ENCODE measurements at regions not wholly inside any gene's neighbourhood (a gene's known extent, or its start where the extent isn't known, plus 50 kb on each side); places are given as distances from the start of the nearest gene placed in this dataset.
A peak's percentile ranks its signal among the peaks of the same experiment; 100 is the strongest.
"Not testable (repeated sequence)": the region's sequence is repeated elsewhere in the genome, so short reads cannot be mapped to it uniquely, and the experiment has no call there.

DNA sequence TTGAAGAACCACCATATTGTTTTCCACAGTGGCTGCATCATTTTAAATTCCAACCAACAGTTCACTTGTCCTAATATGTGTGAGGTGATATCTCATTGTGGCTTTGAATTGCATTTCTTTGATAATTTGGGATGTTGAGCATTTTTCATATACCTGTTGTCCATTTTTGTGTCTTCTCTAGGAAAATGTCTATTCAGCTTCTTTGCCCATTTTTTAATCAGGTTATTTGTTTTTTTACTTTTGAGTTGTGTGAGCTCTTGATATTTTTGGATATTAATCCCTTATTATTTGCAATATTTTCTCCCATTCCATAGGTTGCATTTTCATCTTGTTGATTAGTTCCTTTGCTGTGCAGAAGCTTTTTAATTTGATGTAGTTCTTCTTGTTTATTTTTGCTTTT, 95.1 kb upstream of the CCDC71L start:
- DNase-seq, result no peak
- H3K4me1 ChIP-seq (ENCODE audit: control insufficient read depth in 1 of 2, insufficient read depth in 2 of 2, low read length in 2 of 2), result no peaks in the 10 kb centered on the region
- no peak overlapping the region for H3K4me2 ChIP-seq (ENCODE audit: low read length)
- no peak overlapping the region for H2AFZ ChIP-seq (ENCODE audit: insufficient read depth, low read length, poor library complexity)
- no peaks in the 10 kb centered on the region for H3K27me3 ChIP-seq (ENCODE audit: insufficient read depth, low read length)
- H2BK12ac ChIP-seq (ENCODE audit: low read length), result no peak overlapping the region
- no peaks in the 10 kb centered on the region for H3K36me3 ChIP-seq (ENCODE audit: control insufficient read depth in 1 of 2, insufficient read depth in 2 of 2, low read length in 2 of 2)
- no peak overlapping the region for H3K14ac ChIP-seq (ENCODE audit: low read length)
- no peaks in the 10 kb centered on the region for H3K79me2 ChIP-seq (ENCODE audit: control insufficient read depth, insufficient read depth, low read length, poor library complexity)
- no peak overlapping the region for H4K12ac ChIP-seq (ENCODE audit: low read depth, low read length)
- no peak overlapping the region for H3K4me3 ChIP-seq (ENCODE audit: low read depth, low read length)
- no peak overlapping the region for H3K18ac ChIP-seq (ENCODE audit: low read length)
- no peak overlapping the region for H3K27ac ChIP-seq (ENCODE audit: low read depth, low read length)
- no peak overlapping the region for H2AK5ac ChIP-seq (ENCODE audit: low read length)
- H3K4ac ChIP-seq (ENCODE audit: low read depth, low read length), result no peak overlapping the region
- no peak overlapping the region for H4K8ac ChIP-seq (ENCODE audit: low read depth, low read length)
- H2BK5ac ChIP-seq (ENCODE audit: low read depth, low read length, poor library complexity), result no peak overlapping the region
- no peak overlapping the region for H4K91ac ChIP-seq (ENCODE audit: low read depth, low read length)
- no peak overlapping the region for H2BK120ac ChIP-seq (ENCODE audit: insufficient read depth, low read length, poor library complexity)
- no peak overlapping the region for H3K9ac ChIP-seq (ENCODE audit: low read length)
- no peaks in the 10 kb centered on the region for H3K79me1 ChIP-seq (ENCODE audit: low read length)
- no peaks in the 10 kb centered on the region for H3K9me3 ChIP-seq (ENCODE audit: insufficient read depth, low read depth, low read length)
- no peak overlapping the region for H3K23ac ChIP-seq (ENCODE audit: low read length)

- Histone ChIP-seq H3K4ac (ENCODE audit: low read depth, low read length) (no peak overlapping the region), H3K4me2 (ENCODE audit: low read length) (no peak overlapping the region), H2AFZ (ENCODE audit: insufficient read depth, low read length, poor library complexity) (no peak overlapping the region), H2BK120ac (ENCODE audit: insufficient read depth, low read length, poor library complexity) (no peak overlapping the region), H4K91ac (ENCODE audit: low read depth, low read length) (no peak overlapping the region), H3K36me3 (ENCODE audit: control insufficient read depth in 1 of 2, insufficient read depth in 2 of 2, low read length in 2 of 2) (no peaks in the 10 kb centered on the region), H2BK12ac (ENCODE audit: low read length) (no peak overlapping the region), H2AK5ac (ENCODE audit: low read length) (no peak overlapping the region), H3K27ac (ENCODE audit: low read depth, low read length) (no peak overlapping the region), H3K4me3 (ENCODE audit: low read depth, low read length) (no peak overlapping the region), H3K27me3 (ENCODE audit: insufficient read depth, low read length) (no peaks in the 10 kb centered on the region), H4K12ac (ENCODE audit: low read depth, low read length) (no peak overlapping the region), H3K79me2 (ENCODE audit: control insufficient read depth, insufficient read depth, low read length, poor library complexity) (no peaks in the 10 kb centered on the region), H3K9me3 (ENCODE audit: insufficient read depth, low read depth, low read length) (no peaks in the 10 kb centered on the region), H3K79me1 (ENCODE audit: low read length) (no peaks in the 10 kb centered on the region), H3K9ac (ENCODE audit: low read length) (no peak overlapping the region), H3K23ac (ENCODE audit: low read length) (no peak overlapping the region), H2BK5ac (ENCODE audit: low read depth, low read length, poor library complexity) (no peak overlapping the region), H3K14ac (ENCODE audit: low read length) (no peak overlapping the region), H4K8ac (ENCODE audit: low read depth, low read length) (no peak overlapping the region), H3K18ac (ENCODE audit: low read length) (no peak overlapping the region), H3K4me1 (ENCODE audit: control insufficient read depth in 1 of 2, insufficient read depth in 2 of 2, low read length in 2 of 2) (no peaks in the 10 kb centered on the region)
- DNase-seq, result no peak
- no CpG with 5 or more reads among the region's 11 CpGs for WGBS (ENCODE audit: extremely low coverage, insufficient coverage, insufficient read length)
Observed at GRCh38 chr7:106756884-106757283, 95.9 kb upstream of the CCDC71L start.

DNA sequence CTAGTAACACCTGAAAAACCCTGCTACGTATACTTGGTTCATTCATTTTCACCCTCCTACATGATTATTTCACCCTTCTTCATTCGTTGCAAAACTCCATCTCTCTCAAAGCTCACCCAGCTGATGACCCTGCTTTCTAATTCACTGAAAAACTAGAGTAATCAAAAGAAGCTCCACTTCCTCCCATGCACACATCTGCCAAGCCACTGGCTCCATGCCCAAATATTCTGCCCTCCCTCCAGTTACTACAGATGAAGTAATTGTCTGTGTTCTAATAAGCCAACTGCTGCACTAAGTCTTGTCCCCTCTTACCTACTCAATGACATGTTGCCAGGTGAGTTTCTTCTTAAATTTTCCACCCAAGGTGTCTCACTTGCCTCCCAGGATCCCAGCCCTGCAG, 96.9 kb upstream of the CCDC71L start:
- no peak overlapping the region for H2AK5ac ChIP-seq (ENCODE audit: low read length)
- no peak for DNase-seq
- no peak overlapping the region for H4K8ac ChIP-seq (ENCODE audit: low read depth, low read length)
- no peak overlapping the region for H3K23ac ChIP-seq (ENCODE audit: low read length)
- H2BK5ac ChIP-seq (ENCODE audit: low read depth, low read length, poor library complexity), result no peak overlapping the region
- H3K79me1 ChIP-seq (ENCODE audit: low read length), result no peaks in the 10 kb centered on the region
- H3K4me1 ChIP-seq (ENCODE audit: control insufficient read depth in 1 of 2, insufficient read depth in 2 of 2, low read length in 2 of 2), result no peaks in the 10 kb centered on the region
- no peak overlapping the region for H3K18ac ChIP-seq (ENCODE audit: low read length)
- H3K79me2 ChIP-seq (ENCODE audit: control insufficient read depth, insufficient read depth, low read length, poor library complexity), result no peaks in the 10 kb centered on the region
- no peak overlapping the region for H3K27ac ChIP-seq (ENCODE audit: low read depth, low read length)
- H3K4me2 ChIP-seq (ENCODE audit: low read length), result no peak overlapping the region
- H3K14ac ChIP-seq (ENCODE audit: low read length), result no peak overlapping the region
- H2BK12ac ChIP-seq (ENCODE audit: low read length), result no peak overlapping the region
- no peaks in the 10 kb centered on the region for H3K9me3 ChIP-seq (ENCODE audit: insufficient read depth, low read depth, low read length)
- H2AFZ ChIP-seq (ENCODE audit: insufficient read depth, low read length, poor library complexity), result no peak overlapping the region
- no peaks in the 10 kb centered on the region for H3K27me3 ChIP-seq (ENCODE audit: insufficient read depth, low read length)
- H4K91ac ChIP-seq (ENCODE audit: low read depth, low read length), result no peak overlapping the region
- no peaks in the 10 kb centered on the region for H3K36me3 ChIP-seq (ENCODE audit: control insufficient read depth in 1 of 2, insufficient read depth in 2 of 2, low read length in 2 of 2)
- no peak overlapping the region for H3K4ac ChIP-seq (ENCODE audit: low read depth, low read length)
- no peak overlapping the region for H3K9ac ChIP-seq (ENCODE audit: low read length)
- no peak overlapping the region for H3K4me3 ChIP-seq (ENCODE audit: low read depth, low read length)
- WGBS (ENCODE audit: extremely low coverage, insufficient coverage, insufficient read length), result no CpG with 5 or more reads among the region's 2 CpGs
- H4K12ac ChIP-seq (ENCODE audit: low read depth, low read length), result no peak overlapping the region
- H2BK120ac ChIP-seq (ENCODE audit: insufficient read depth, low read length, poor library complexity), result no peak overlapping the region

DNA sequence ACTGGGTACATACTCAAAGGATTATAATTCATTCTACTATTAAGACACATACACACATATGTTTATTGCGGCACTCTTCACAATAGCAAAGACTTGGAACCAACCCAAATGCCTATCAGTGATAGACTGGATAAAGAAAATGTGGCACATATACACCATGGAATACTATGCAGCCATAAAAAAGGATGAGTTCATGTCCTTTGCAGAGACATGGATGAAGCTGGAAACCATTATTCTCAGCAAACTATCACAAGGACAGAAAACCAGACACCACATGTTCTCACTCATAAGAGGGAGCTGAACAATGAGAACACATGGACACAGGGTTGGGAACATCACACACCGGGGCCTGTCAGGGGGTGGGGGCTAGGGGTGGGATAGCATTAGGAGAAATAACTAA, 101.9 kb upstream of the CCDC71L start:
- not testable (repeated sequence) for H3K4me3 ChIP-seq (ENCODE audit: low read depth, low read length); H3K79me1 ChIP-seq (ENCODE audit: low read length); H3K79me2 ChIP-seq (ENCODE audit: control insufficient read depth, insufficient read depth, low read length, poor library complexity); H3K27me3 ChIP-seq (ENCODE audit: insufficient read depth, low read length); DNase-seq; H2BK12ac ChIP-seq (ENCODE audit: low read length); H4K8ac ChIP-seq (ENCODE audit: low read depth, low read length); H2BK5ac ChIP-seq (ENCODE audit: low read depth, low read length, poor library complexity); H4K91ac ChIP-seq (ENCODE audit: low read depth, low read length); H3K9me3 ChIP-seq (ENCODE audit: insufficient read depth, low read depth, low read length); H3K4ac ChIP-seq (ENCODE audit: low read depth, low read length); H2AK5ac ChIP-seq (ENCODE audit: low read length); H3K14ac ChIP-seq (ENCODE audit: low read length); H3K4me1 ChIP-seq (ENCODE audit: control insufficient read depth in 1 of 2, insufficient read depth in 2 of 2, low read length in 2 of 2); H2BK120ac ChIP-seq (ENCODE audit: insufficient read depth, low read length, poor library complexity); H3K18ac ChIP-seq (ENCODE audit: low read length); H3K27ac ChIP-seq (ENCODE audit: low read depth, low read length); H3K36me3 ChIP-seq (ENCODE audit: control insufficient read depth in 1 of 2, insufficient read depth in 2 of 2, low read length in 2 of 2); H2AFZ ChIP-seq (ENCODE audit: insufficient read depth, low read length, poor library complexity); H3K9ac ChIP-seq (ENCODE audit: low read length); H4K12ac ChIP-seq (ENCODE audit: low read depth, low read length); H3K23ac ChIP-seq (ENCODE audit: low read length); H3K4me2 ChIP-seq (ENCODE audit: low read length)
- WGBS (ENCODE audit: extremely low coverage, insufficient coverage, insufficient read length), result no CpG with 5 or more reads among the region's 2 CpGs

- no CpG with 5 or more reads among the region's 2 CpGs for whole genome bisulfite sequencing (ENCODE audit: extremely low coverage, insufficient coverage, insufficient read length)
- Histone ChIP-seq H3K14ac (ENCODE audit: low read length) (no peak overlapping the region), H3K4me2 (ENCODE audit: low read length) (no peak overlapping the region)
Observed at GRCh38 chr7:106763717-106764116, 101.4 kb upstream of the PIK3CG start.

More at GRCh38 chr7:106763717-106764116, 101.4 kb upstream of the PIK3CG start:
- Histone ChIP-seq H2BK120ac (ENCODE audit: insufficient read depth, low read length, poor library complexity) (no peak overlapping the region), H3K79me1 (ENCODE audit: low read length) (peaks cover 2% of the 10 kb centered on the region), H3K4me3 (ENCODE audit: low read depth, low read length) (no peak overlapping the region), H3K23ac (ENCODE audit: low read length) (no peak overlapping the region), H4K91ac (ENCODE audit: low read depth, low read length) (peak overlapping the region; percentile 1), H2BK5ac (ENCODE audit: low read depth, low read length, poor library complexity) (no peak overlapping the region), H4K12ac (ENCODE audit: low read depth, low read length) (no peak overlapping the region), H3K36me3 (ENCODE audit: control insufficient read depth in 1 of 2, insufficient read depth in 2 of 2, low read length in 2 of 2) (no peaks in the 10 kb centered on the region), H3K9me3 (ENCODE audit: insufficient read depth, low read depth, low read length) (no peaks in the 10 kb centered on the region), H3K4ac (ENCODE audit: low read depth, low read length) (no peak overlapping the region), H3K79me2 (ENCODE audit: control insufficient read depth, insufficient read depth, low read length, poor library complexity) (peaks cover 1% of the 10 kb centered on the region), H3K27me3 (ENCODE audit: insufficient read depth, low read length) (no peaks in the 10 kb centered on the region), H3K27ac (ENCODE audit: low read depth, low read length) (no peak overlapping the region), H2BK12ac (ENCODE audit: low read length) (no peak overlapping the region), H3K9ac (ENCODE audit: low read length) (peak overlapping the region; percentile 14), H2AK5ac (ENCODE audit: low read length) (no peak overlapping the region), H2AFZ (ENCODE audit: insufficient read depth, low read length, poor library complexity) (no peak overlapping the region), H4K8ac (ENCODE audit: low read depth, low read length) (no peak overlapping the region), H3K4me1 (ENCODE audit: control insufficient read depth in 1 of 2, insufficient read depth in 2 of 2, low read length in 2 of 2) (peaks cover 7% of the 10 kb centered on the region in 2 experiments), H3K18ac (ENCODE audit: low read length) (no peak overlapping the region)
- no peak for DNase-seq
